SK-N-MC (cell line): ENCODE measurements at regions not wholly inside any gene's neighbourhood (a gene's known extent, or its start where the extent isn't known, plus 50 kb on each side); places are given as distances from the start of the nearest gene placed in this dataset.

ENCODE experiments used
- EZH2 ChIP-seq: fragments of 200-600 bp; sonication (generic); IDR thresholded peaks from one replicate; pipeline ENCODE4 v1.6.1; 2017; ENCODE audit warnings: antibody characterized with exemption
- POLR2AphosphoS5 ChIP-seq: IDR thresholded peaks from 2 replicates; pipeline ENCODE4 v1.6.1; 2012; ENCODE audit warnings: mild to moderate bottlenecking, low read depth, low read length, borderline replicate concordance

DNA sequence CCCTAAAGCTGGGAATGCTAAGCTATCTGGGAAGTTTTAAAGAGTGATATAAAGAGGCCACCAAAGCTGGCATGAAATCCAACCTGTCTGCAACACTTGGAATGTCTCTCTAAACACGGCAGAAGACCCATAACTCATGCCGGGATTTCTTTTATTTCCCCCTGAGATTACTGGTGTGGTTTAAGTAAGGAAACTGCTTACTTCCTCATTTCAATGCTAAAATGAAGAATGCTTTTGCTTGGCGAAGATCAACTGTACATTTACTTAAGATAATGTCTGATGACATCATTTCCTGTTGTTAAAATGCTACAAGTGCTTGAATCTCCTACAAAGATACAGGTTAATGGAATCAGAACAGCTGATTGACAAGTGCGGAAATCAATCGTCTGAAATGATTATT lies 353.8 kb upstream of the SALL3 start:
- TF ChIP-seq EZH2 (no peak), POLR2AphosphoS5 (no peak)
